ENCODE measurements at regions not wholly inside any gene's neighbourhood (a gene's known extent, or its start where the extent isn't known, plus 50 kb on each side); places are given as distances from the start of the nearest gene placed in this dataset.

GRCh38 chr7:121505540-121506182 is 109.6 kb upstream of the FAM3C start (continued):
- TF ChIP-seq ELF1 (IDR thresholded peaks at IDR 0.05; ENCODE audit: borderline replicate concordance, low read depth) (no peak), SRF (IDR thresholded peaks at IDR 0.05; ENCODE audit: low read depth) (no peak), CBX3 (IDR thresholded peaks at IDR 0.05; ENCODE audit: low read depth) (peak; percentile 93), CEBPB (IDR thresholded peaks at IDR 0.05; ENCODE audit: low read depth) (0 out of 2 replicates have a peak, but pooled peaks have one; percentile 19), MAX (IDR thresholded peaks at IDR 0.05) (no peak)

DNA sequence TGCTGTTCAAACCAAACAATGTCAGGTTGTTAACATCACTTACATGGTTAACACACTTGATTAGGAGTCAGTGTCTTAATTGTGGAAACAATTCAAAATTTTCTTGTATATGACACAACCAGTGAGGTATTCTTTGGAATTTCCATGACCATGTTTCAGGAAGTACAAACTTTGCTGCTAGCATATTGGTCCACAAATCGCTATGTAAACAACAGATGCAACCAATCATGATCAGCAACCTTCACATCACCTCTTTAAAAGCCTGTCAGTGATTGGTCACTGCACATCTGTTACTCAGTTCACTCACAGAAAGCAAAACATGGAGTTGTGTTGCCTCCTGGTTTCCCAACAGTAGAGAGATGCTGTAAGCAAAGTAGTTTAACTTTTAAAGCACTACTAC is 108.9 kb upstream of the FAM3C start:
- RAD21 ChIA-PET (ENCODE audit: low non-redundant PET in 1 of 2, low total read pairs in 2 of 2, uncharacterized antibody in 2 of 2, unreplicated experiment in 2 of 2) = no interaction called here
- Histone ChIP-seq H4K20me1 (ENCODE audit: insufficient read depth) (no peaks in the 10 kb centered on the region), H3K4me3 (replicated peaks in 1 of 2; ENCODE audit: low read depth in 1 of 2, low read length in 2 of 2) (no peak overlapping the region), H3K79me2 (ENCODE audit: insufficient read depth, low read length) (no peaks in the 10 kb centered on the region), H3K9me3 (ENCODE audit: control insufficient read depth in 1 of 2, insufficient read depth in 1 of 2, low read depth in 1 of 2, low read length in 2 of 2) (peaks cover 8 to 36% of the 10 kb centered on the region in 2 experiments; a peak in 2 of 4 replicates), H2AFZ (ENCODE audit: low read depth, low read length, poor library complexity, severe bottlenecking) (no peak overlapping the region), H3K36me3 (ENCODE audit: control insufficient read depth in 1 of 2, insufficient read depth in 2 of 2, low read length in 2 of 2) (peaks cover 0 to 5% of the 10 kb centered on the region in 2 experiments; a peak in 1 of 4 replicates), H3K9ac (ENCODE audit: low read length) (no peak overlapping the region), H3K27ac (ENCODE audit: low read depth, low read length) (no peak overlapping the region; the same call in 1 of the 2 replicates), H3K9me2 (ENCODE audit: insufficient read depth) (no peaks in the 10 kb centered on the region), H3K4me2 (ENCODE audit: low read length) (0 out of 2 replicates have a peak overlapping the region, but pooled peaks have one; percentile 26), H3K27me3 (ENCODE audit: insufficient read depth, low read length) (no peaks in the 10 kb centered on the region), H3K4me1 (ENCODE audit: control insufficient read depth in 1 of 2, insufficient read depth in 2 of 2, low read length in 2 of 2) (peaks cover 4 to 12% of the 10 kb centered on the region in 2 experiments; a peak in 2 of 4 replicates)
- DNase-seq (ENCODE audit: low read depth, low spot score) = no peak
- CTCF ChIA-PET = no interaction called here
- intact Hi-C loops (cut with micrococcal nuclease) = no loop called here
- POLR2A ChIA-PET = no interaction called here
- TF ChIP-seq POLR2A (IDR thresholded peaks at IDR 0.05; ENCODE audit: borderline replicate concordance, extremely low read depth, insufficient read depth, insufficient read length) (no peak), FOSL1 (IDR thresholded peaks at IDR 0.05; ENCODE audit: low read depth) (no peak), SP1 (IDR thresholded peaks at IDR 0.05; ENCODE audit: low read depth) (no peak), EGR1 (IDR thresholded peaks at IDR 0.05; ENCODE audit: low read depth) (no peak), JUND (IDR thresholded peaks at IDR 0.05) (no peak), ZFX (IDR thresholded peaks at IDR 0.05) (no peak), EZH2 (IDR thresholded peaks at IDR 0.05) (no peak), ATF3 (IDR thresholded peaks at IDR 0.05) (no peak), CEBPB (IDR thresholded peaks at IDR 0.05; ENCODE audit: low read depth) (no peak), SIN3A (IDR thresholded peaks at IDR 0.05; ENCODE audit: low read depth) (no peak), CTCF (IDR thresholded peaks at IDR 0.05 in 2 of 3, conservative IDR thresholded peaks at IDR 0.05 in 1 of 3; ENCODE audit: borderline replicate concordance in 1 of 3, insufficient read depth in 1 of 3, low read depth in 2 of 3, low read length in 2 of 3) (no peak), EZH2phosphoT487 (IDR thresholded peaks at IDR 0.05; ENCODE audit: borderline replicate concordance) (no peak), TCF7L2 (IDR thresholded peaks at IDR 0.05; ENCODE audit: borderline replicate concordance, extremely low read depth, insufficient read depth, insufficient read length) (no peak), RAD21 (IDR thresholded peaks at IDR 0.05; ENCODE audit: low read depth) (no peak), YY1 (IDR thresholded peaks at IDR 0.05; ENCODE audit: extremely low read depth, insufficient replicate concordance, low read depth, low read length) (no peak), CBX3 (IDR thresholded peaks at IDR 0.05; ENCODE audit: low read depth) (no peak), ZNF274 (IDR thresholded peaks at IDR 0.05; ENCODE audit: low read depth, low read length) (no peak), MAX (IDR thresholded peaks at IDR 0.05) (no peak), SRF (IDR thresholded peaks at IDR 0.05; ENCODE audit: low read depth) (no peak)
- TF ChIP-seq, protein P1, sequence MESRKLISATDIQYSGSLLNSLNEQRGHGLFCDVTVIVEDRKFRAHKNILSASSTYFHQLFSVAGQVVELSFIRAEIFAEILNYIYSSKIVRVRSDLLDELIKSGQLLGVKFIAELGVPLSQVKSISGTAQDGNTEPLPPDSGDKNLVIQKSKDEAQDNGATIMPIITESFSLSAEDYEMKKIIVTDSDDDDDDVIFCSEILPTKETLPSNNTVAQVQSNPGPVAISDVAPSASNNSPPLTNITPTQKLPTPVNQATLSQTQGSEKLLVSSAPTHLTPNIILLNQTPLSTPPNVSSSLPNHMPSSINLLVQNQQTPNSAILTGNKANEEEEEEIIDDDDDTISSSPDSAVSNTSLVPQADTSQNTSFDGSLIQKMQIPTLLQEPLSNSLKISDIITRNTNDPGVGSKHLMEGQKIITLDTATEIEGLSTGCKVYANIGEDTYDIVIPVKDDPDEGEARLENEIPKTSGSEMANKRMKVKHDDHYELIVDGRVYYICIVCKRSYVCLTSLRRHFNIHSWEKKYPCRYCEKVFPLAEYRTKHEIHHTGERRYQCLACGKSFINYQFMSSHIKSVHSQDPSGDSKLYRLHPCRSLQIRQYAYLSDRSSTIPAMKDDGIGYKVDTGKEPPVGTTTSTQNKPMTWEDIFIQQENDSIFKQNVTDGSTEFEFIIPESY (IDR thresholded peaks at IDR 0.05; ENCODE audit: extremely low read depth, insufficient replicate concordance, low read length) = no peak
- ATAC-seq = no peak
- BruUV-seq (replicated peaks) = no TSS peak
